Stimulated activated CD8-positive, alpha-beta memory T cell treated with anti-CD3 and anti-CD28 coated beads, Interleukin-15, amount 100 ng/mL, for 48 hours (primary cell): ENCODE measurements at regions not wholly inside any gene's neighbourhood (a gene's known extent, or its start where the extent isn't known, plus 50 kb on each side); places are given as distances from the start of the nearest gene placed in this dataset.
"Not testable (repeated sequence)": the region's sequence is repeated elsewhere in the genome, so short reads cannot be mapped to it uniquely, and the experiment has no call there.

ENCODE experiments used
- DNase-seq, 2 donors: peaks; one replicate each; pipeline ENCODE4 v3.0.0-alpha.2; 2020; ENCODE audit warnings: low read depth in 2 of 2

GRCh38 chr1:30458730-30459485, 264.5 kb downstream of the MATN1 start:
- not testable (repeated sequence) for DNase-seq

DNA sequence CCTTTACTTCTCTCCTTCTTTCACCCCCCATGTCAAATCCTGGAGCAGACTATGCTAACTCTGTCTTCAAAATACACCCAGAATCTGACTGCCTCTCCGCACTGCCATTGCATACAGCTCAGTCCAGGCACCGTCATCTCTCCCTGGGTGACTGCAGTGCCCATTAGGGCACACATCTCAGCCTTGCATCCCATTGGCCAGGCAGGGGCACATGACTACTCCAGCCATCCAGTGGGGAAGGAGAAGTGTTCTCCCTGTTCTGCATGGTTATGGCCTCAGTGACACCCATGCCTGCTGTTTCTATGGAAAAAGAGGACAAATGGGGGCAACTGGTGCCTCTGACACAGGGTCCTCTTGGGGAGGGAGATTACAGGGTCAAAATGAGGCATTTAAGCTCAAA, 270.5 kb downstream of the MATN1 start:
- DNase-seq: no peak

- no peak for DNase-seq
Measured at GRCh38 chr1:30452170-30452569, 271.2 kb downstream of the MATN1 start.

GRCh38 chr1:30451532-30452125, 271.8 kb downstream of the MATN1 start:
- no peak for DNase-seq

- DNase-seq: no peak
Measured at GRCh38 chr1:30450818-30451233, 272.6 kb downstream of the MATN1 start.

DNA sequence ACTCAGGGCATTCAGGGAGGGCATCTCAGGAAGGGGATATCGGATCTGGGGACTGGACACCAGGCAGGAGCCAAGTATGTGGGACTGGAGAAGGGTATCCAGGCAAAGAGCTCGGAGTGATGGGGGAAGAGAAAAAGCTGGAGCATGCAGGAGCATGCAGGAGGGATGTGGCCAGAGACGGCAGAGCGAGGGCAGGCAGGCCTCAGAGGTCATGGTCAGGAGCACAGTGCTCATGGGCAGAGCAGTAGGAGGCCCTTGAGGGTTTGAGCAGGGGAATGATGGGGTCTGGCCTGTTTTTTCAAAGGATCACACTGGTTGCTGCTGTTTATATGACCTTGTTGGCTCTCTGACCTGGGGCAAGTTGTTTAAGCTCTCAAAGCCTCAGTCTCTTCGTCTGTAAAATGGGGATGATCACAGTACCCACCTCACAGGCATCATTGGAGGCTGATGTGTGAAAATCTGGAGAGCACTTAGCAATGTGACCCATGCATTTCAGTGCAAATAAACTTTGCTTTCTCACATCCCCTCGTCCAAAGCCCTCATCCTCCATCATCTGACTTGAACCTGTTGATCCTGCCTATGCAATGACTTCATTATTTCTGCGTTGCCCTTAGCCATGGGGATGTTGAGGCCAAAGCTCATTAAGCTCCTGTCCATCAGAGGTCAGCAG, 273.1 kb downstream of the MATN1 start:
- DNase-seq: no peak

GRCh38 chr1:30449428-30450147, 273.8 kb downstream of the MATN1 start:
- no peak for DNase-seq

GRCh38 chr1:30449003-30449402, 274.4 kb downstream of the MATN1 start:
- no peak for DNase-seq

DNA sequence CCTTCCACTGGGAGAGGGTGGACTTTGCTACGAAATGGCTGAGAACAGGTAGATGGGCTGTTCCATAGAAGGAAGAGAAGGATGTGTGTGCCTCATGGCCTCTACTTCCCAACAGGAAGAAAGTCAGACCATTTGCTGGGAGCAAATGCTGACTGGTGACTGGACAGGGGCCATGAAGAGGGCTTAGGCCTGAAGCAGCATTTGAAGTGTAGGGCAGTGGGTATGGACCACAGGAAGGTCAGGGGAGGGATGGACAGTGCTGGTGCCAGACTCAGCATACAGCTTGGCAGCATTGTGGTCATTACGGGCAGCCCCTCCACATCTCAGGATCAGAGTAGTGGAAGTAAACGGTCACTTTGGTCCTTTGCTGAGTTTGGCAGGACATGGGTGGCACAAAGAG, 275.7 kb downstream of the MATN1 start:
- DNase-seq: no peak

GRCh38 chr1:30447080-30447479, 276.3 kb downstream of the MATN1 start:
- DNase-seq: no peak

- DNase-seq: no peak
Measured at GRCh38 chr1:30446508-30446907, 276.9 kb downstream of the MATN1 start.

DNA sequence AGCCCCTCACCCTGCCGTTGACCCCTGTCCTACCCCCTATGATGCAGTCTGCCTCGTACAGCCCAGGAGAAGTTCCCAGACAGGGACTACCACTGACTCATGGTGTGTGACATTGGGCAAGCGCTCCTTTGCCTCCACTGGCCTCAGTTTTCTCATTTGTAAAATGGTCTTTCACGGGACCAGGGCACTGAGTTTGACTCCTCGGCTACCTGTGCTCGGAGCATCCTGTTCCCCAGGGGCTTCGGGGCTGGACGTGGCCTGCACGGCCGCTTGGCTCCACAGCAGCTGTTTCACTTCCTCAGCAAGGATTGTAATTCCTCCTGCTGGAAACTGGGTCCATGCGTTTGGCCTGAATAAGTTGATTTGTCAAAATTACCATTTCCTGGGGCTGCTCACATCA, 277.3 kb downstream of the MATN1 start:
- DNase-seq: no peak

DNA sequence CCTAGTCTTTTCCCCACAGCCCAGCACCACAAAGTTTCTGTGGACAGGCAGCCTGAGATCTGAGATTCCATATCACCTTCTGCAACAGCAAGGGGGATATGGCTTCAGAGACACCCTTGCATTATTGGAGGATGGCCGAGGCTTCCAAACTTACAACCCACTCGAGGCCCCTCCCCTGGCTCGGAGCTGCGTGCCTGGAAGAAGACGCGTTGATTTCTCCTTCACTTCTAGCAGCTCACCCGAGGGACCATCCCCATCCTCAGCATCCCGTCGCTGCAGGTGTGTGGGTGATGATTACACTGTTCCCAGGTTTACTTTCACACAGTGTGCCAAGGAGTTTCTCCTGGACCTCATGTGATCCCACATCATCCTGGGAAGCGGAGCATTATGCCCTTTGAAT, 277.9 kb downstream of the MATN1 start:
- no peak for DNase-seq

DNA sequence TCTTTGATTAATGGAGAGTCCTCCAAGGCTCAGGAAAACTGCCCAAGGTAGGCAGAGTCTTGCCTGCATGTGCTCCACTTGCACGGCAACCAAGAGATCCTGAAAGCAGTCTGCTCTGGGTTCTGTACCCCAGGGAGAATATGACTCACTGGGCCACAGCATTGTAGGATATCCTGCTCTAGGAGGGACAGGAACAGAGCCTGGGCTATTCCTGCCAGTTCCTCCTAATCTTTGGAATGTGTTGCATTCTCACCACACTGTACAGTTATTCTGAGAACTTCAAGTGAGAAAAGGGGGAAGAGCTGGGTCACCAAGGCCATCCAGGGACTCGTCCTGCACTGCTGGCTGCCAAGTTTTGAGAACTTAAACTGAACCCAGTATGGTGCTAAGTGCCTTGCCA, 278.5 kb downstream of the MATN1 start:
- no peak for DNase-seq

DNA sequence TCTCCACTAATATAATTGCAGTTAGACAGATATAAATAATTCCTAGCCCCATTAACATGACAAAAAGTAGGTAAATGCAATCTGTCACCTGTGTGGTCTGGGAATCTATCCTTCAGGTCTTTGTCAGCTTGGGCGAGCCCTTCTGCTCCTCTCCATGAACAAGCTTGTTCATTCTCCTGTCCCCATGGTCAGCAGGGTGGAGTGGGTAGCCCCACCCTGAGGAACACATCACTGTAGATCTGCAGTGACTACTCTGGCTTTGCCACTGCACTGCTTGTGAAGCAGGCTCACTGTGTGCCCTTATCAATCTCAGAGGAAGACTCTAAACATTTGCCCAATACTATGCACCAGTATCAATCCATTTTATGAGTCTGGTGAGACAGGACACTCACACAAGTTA, 279.0 kb downstream of the MATN1 start:
- no peak for DNase-seq

DNA sequence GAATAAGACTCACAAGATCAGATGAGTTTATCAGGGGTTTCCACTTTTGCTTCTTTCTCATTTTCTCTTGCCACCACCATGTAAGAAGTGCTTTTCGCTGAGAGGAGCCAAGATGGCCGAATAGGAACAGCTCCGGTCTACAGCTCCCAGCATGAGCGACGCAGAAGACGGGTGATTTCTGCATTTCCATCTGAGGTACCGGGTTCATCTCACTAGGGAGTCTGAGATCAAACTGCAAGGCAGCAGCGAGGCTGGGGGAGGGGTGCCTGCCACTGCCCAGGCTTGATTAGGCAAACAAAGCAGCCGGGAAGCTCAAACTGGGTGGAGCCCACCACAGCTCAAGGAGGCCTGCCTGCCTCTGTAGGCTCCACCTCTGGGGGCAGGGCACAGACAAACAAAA, 285.1 kb downstream of the MATN1 start:
- not testable (repeated sequence) for DNase-seq

- DNase-seq: no peak
Measured at GRCh38 chr1:30437059-30437576, 286.3 kb downstream of the MATN1 start.

- no peak for DNase-seq
Measured at GRCh38 chr1:30427545-30427944, 295.8 kb downstream of the MATN1 start.

DNA sequence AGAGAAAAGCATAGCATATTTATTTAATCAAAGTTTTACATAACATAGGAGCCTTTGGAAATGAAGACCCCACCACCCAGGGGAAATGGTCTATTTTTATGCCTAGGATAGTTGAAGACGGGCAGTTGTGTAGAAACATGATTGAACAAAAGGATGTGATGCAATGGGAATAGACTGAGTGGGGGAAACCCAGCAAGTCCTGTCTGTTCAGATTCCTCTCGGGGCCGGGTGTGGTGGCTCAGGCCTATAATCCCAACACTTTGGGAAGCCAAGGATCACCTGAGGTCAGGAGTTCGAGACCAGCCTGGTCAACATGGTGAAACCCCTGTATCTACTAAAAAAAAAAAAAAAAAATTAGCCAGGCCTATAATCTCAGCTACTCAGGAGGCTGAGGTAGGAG, 298.3 kb downstream of the MATN1 start:
- no peak for DNase-seq

GRCh38 chr1:30423570-30423969, 299.8 kb downstream of the MATN1 start:
- no peak for DNase-seq

- no peak for DNase-seq
Measured at GRCh38 chr1:30422251-30422650, 301.1 kb downstream of the MATN1 start.

DNA sequence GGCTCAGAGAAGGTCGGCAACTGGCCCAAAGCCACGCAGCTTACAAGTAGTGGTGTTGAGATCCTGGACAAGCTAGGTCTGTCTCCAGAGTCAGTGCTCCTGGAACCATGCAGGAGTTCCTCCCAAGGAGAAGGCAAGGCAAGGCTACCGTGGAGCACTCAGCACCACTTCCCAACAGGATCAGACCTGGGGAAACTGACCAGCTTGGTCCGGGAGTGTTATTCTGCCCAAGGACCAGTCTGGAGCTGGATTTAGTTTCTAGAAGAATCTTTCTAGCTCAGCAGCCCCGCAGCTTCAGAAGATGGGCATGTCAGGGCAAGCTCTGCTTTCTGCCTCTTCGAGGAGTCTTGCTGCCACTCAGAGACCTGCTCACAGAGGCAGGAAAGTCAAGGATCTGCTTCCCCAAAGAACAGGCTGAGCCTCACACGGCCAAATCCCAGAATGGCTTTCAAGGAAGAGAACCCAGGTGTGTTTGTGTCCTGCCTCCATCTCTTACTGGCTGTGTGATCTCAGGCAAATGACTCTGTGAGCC, 302.8 kb downstream of the MATN1 start:
- DNase-seq: no peak
